CD14-positive monocyte (primary cell): ENCODE measurements at regions not wholly inside any gene's neighbourhood (a gene's known extent, or its start where the extent isn't known, plus 50 kb on each side); places are given as distances from the start of the nearest gene placed in this dataset.

Experiments
- DNase-seq, 3 donors: peaks; one replicate each; pipeline ENCODE4 v3.0.0-alpha.2; 2011 to 2022
- H2AFZ ChIP-seq: 2 replicates; pipeline ENCODE4 v1.6.0; 2012; ENCODE audit warnings: mild to moderate bottlenecking, low read depth, low read length, inconsistent platforms; ENCODE audit not compliant: insufficient read depth, poor library complexity, severe bottlenecking
- H3K27ac ChIP-seq, 2 donors: 1 replicate in 1 of 2; 2 replicates in 1 of 2; pipeline ENCODE4 v1.5.1; 2012 to 2013; ENCODE audit warnings: low read length in 2 of 2, control low read depth in 1 of 2, inconsistent platforms in 1 of 2, low read depth in 1 of 2, mild to moderate bottlenecking in 1 of 2
- H3K27me3 ChIP-seq, 2 donors: one replicate each; pipeline versions ENCODE4 v1.6.0 to v1.6.1; 2011 to 2013; ENCODE audit warnings: low read length in 2 of 2; ENCODE audit not compliant: control insufficient read depth in 2 of 2, insufficient read depth in 2 of 2
- H3K36me3 ChIP-seq, 2 donors: replicated peaks in 1 of 2; 1 replicate in 1 of 2; 2 replicates in 1 of 2; pipeline versions ENCODE4 v1.5.1 to v1.6.1; 2012 to 2013; ENCODE audit warnings: low read length in 2 of 2, control low read depth in 1 of 2, inconsistent platforms in 1 of 2, mild to moderate bottlenecking in 1 of 2; ENCODE audit not compliant: insufficient read depth in 2 of 2, control insufficient read depth in 1 of 2
- H3K4me1 ChIP-seq, 2 donors: 1 replicate in 1 of 2; 2 replicates in 1 of 2; pipeline versions ENCODE4 v1.5.1 to v1.6.1; 2012 to 2013; ENCODE audit warnings: low read length in 2 of 2, control low read depth in 1 of 2, inconsistent platforms in 1 of 2, mild to moderate bottlenecking in 1 of 2, moderate library complexity in 1 of 2; ENCODE audit not compliant: insufficient read depth in 2 of 2, control insufficient read depth in 1 of 2
- H3K4me2 ChIP-seq: replicated peaks from 2 replicates; pipeline ENCODE3; 2012; ENCODE audit warnings: low read length, moderate library complexity, mild to moderate bottlenecking; ENCODE audit not compliant: poor library complexity, severe bottlenecking; ENCODE audit errors: extremely low read depth
- H3K4me3 ChIP-seq, 3 experiments: fragments of 200-600 bp in 1 of 3; sonication (generic) in 1 of 3; replicated peaks in 1 of 3; 1 replicate in 2 of 3; 2 replicates in 1 of 3; pipeline ENCODE4 v1.5.1; 2011 to 2013; ENCODE audit warnings: low read length in 3 of 3, mild to moderate bottlenecking in 3 of 3, control low read depth in 2 of 3, low read depth in 2 of 3, inconsistent platforms in 1 of 3, moderate library complexity in 1 of 3
- H3K79me2 ChIP-seq: 2 replicates; pipeline ENCODE4 v1.6.0; 2012; ENCODE audit warnings: mild to moderate bottlenecking, control low read depth, inconsistent platforms, low read length, moderate library complexity; ENCODE audit not compliant: insufficient read depth
- H3K9ac ChIP-seq: 2 replicates; pipeline ENCODE4 v1.6.0; 2017; ENCODE audit warnings: low read length, mild to moderate bottlenecking; ENCODE audit not compliant: insufficient read depth, poor library complexity, severe bottlenecking
- H3K9me3 ChIP-seq, 2 donors: replicated peaks in 1 of 2; 1 replicate in 1 of 2; 2 replicates in 1 of 2; pipeline versions ENCODE4 v1.5.1 to v1.6.1; 2012 to 2013; ENCODE audit warnings: low read length in 2 of 2, control low read depth in 1 of 2; ENCODE audit not compliant: control insufficient read depth in 1 of 2, insufficient read depth in 1 of 2
- H4K20me1 ChIP-seq: 2 replicates; pipeline ENCODE4 v1.6.0; 2012; ENCODE audit warnings: mild to moderate bottlenecking, low read length, control low read depth, moderate library complexity; ENCODE audit not compliant: insufficient read depth
- H3K27ac Mint-ChIP-seq, 7 donors: one replicate each; pipeline ENCODE4 v1.8.0; 2020; ENCODE audit warnings: mild to moderate bottlenecking in 7 of 7, mixed read lengths in 7 of 7, moderate library complexity in 6 of 7, inconsistent platforms in 2 of 7
- H3K27me3 Mint-ChIP-seq, 3 donors: one replicate each; pipeline ENCODE4 v1.8.0; 2021 to 2022; ENCODE audit warnings: low read depth in 3 of 3, mild to moderate bottlenecking in 3 of 3, mixed read lengths in 3 of 3, moderate library complexity in 3 of 3, inconsistent platforms in 1 of 3
- H3K36me3 Mint-ChIP-seq, 2 donors: one replicate each; pipeline ENCODE4 v1.8.0; 2020; ENCODE audit warnings: mixed read lengths in 2 of 2, inconsistent platforms in 1 of 2, mild to moderate bottlenecking in 1 of 2
- H3K4me1 Mint-ChIP-seq: one replicate; pipeline ENCODE4 v1.8.0; 2020; ENCODE audit warnings: mild to moderate bottlenecking, mixed read lengths
- H3K4me3 Mint-ChIP-seq, 2 donors: one replicate each; pipeline ENCODE4 v1.8.0; 2020; ENCODE audit warnings: mild to moderate bottlenecking in 2 of 2, mixed read lengths in 2 of 2, moderate library complexity in 1 of 2
- H3K9me3 Mint-ChIP-seq, 7 donors: one replicate each; pipeline ENCODE4 v1.8.0; 2020 to 2022; ENCODE audit warnings: mixed read lengths in 7 of 7, mild to moderate bottlenecking in 6 of 7, moderate library complexity in 6 of 7, inconsistent platforms in 2 of 7
- WGBS: methylation state at CpG from one replicate; pipeline ENCODE4 v1.1.5; 2013; ENCODE audit warnings: missing lambda C conversion rate; ENCODE audit not compliant: insufficient coverage; 5-methylcytosine and 5-hydroxymethylcytosine counted together
- intact Hi-C, 2 donors: fragments of 100-400 bp; cut with micrococcal nuclease; formaldehyde crosslinking; loops; one replicate each; pipeline versions ENCODE4 v1.15.0 to v1.15.1; 2023
- TF ChIP-seq, protein P1 (sequence below): fragments of 200-600 bp; IDR thresholded peaks from one replicate; pipeline ENCODE4 v1.8.0; 2022; ENCODE audit warnings: antibody characterized with exemption, mild to moderate bottlenecking

DNA sequence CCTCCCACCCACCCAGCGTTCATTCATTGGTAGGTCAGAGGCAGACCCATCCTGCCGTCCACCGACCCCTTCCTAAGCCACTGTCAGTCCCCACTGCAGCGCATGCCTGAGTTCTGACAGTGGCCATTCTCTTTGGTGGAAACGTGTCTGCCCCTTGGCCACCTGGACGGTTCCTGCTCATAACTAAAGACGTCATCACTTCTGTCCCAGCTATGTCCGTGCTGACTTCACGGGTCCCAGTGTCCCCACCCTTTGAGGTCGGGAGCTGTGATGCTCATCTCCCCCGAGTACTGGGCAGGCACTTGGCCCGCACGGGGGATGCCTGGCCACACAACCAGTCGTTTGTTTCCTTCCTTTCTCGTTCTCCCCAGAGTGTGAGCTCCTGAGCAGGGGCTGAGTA lies 267.1 kb downstream of the C16orf95 start:
- Histone ChIP-seq H4K20me1 (no peaks in the 10 kb centered on the region), H3K9me3 (peaks cover 5 to 6% of the 10 kb centered on the region in 2 donors), H3K4me3 (no peak overlapping the region), H3K9ac (no peak overlapping the region), H3K27me3 (peaks cover 2 to 11% of the 10 kb centered on the region in 2 donors), H3K27ac (no peak overlapping the region), H2AFZ (no peak overlapping the region), H3K36me3 (no peaks in the 10 kb centered on the region), H3K4me1 (no peaks in the 10 kb centered on the region), H3K79me2 (no peaks in the 10 kb centered on the region), H3K4me2 (no peak overlapping the region)
- Mint-ChIP-seq H3K27ac (no peak overlapping the region), H3K36me3 (no peaks in the 10 kb centered on the region), H3K4me1 (no peaks in the 10 kb centered on the region), H3K4me3 (no peak overlapping the region), H3K9me3 (peaks cover 2 to 7% (median 5%) of the 10 kb centered on the region in 7 donors), H3K27me3 (peaks cover 17 to 39% (median 23%) of the 10 kb centered on the region in 3 donors)
- TF ChIP-seq, protein P1, sequence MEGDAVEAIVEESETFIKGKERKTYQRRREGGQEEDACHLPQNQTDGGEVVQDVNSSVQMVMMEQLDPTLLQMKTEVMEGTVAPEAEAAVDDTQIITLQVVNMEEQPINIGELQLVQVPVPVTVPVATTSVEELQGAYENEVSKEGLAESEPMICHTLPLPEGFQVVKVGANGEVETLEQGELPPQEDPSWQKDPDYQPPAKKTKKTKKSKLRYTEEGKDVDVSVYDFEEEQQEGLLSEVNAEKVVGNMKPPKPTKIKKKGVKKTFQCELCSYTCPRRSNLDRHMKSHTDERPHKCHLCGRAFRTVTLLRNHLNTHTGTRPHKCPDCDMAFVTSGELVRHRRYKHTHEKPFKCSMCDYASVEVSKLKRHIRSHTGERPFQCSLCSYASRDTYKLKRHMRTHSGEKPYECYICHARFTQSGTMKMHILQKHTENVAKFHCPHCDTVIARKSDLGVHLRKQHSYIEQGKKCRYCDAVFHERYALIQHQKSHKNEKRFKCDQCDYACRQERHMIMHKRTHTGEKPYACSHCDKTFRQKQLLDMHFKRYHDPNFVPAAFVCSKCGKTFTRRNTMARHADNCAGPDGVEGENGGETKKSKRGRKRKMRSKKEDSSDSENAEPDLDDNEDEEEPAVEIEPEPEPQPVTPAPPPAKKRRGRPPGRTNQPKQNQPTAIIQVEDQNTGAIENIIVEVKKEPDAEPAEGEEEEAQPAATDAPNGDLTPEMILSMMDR: no peak
- intact Hi-C loops: no loop called here
- no peak for DNase-seq
- 86% methylated on average over 14 of the region's 15 CpGs for WGBS

DNA sequence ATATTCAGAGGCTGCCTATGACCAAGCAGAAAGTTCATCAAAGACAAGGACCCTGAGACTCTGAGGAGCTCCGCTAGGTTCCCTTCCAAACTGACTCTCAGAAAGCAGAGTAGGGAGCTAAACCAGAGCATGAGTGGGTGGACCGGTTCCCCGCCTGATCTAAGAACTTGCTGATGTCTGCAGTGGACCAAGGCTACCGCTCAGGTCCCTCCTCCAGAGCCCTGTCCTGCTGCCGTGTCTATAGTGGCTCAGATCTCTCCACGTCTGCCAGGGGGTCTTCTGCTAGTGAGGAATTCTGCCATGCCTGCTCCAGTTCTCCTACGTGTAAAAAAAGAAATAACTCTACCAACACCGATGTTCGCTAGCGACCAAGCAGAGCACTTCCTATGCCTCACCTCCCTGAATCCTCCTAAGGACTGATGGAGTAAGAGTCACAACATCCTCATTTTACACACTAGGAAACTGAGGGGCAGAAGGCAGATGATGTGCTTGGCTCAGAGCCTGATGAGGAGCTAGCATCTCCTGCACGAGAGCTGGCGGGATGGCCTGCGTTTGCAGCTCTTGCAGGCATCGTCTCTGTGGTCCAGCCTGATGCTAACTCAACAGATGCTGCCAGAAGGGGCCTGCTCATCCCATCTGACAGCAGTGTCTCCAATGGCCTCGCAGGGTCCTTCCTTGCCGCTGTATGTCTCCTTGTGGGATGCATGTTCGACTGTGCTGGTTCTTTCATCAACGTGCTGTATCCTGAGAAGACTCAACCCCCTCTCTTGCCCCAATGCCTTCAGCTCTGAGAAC lies 265.5 kb downstream of the C16orf95 start:
- no peaks in the 10 kb centered on the region for H3K79me2 ChIP-seq
- peaks cover 5 to 6% of the 10 kb centered on the region in 2 donors for H3K9me3 ChIP-seq
- Mint-ChIP-seq H3K4me3 (no peak overlapping the region), H3K27me3 (peaks cover 21 to 40% (median 25%) of the 10 kb centered on the region in 3 donors), H3K36me3 (no peaks in the 10 kb centered on the region), H3K27ac (no peak overlapping the region), H3K4me1 (no peaks in the 10 kb centered on the region), H3K9me3 (peaks cover 2 to 8% (median 5%) of the 10 kb centered on the region in 7 donors)
- H3K4me2 ChIP-seq: no peak overlapping the region
- H4K20me1 ChIP-seq: no peaks in the 10 kb centered on the region
- H3K4me3 ChIP-seq: no peak overlapping the region
- TF ChIP-seq, protein P1: no peak
- H3K36me3 ChIP-seq: no peaks in the 10 kb centered on the region
- DNase-seq: no peak
- H3K27ac ChIP-seq: no peak overlapping the region
- H3K27me3 ChIP-seq: peaks cover 2 to 11% of the 10 kb centered on the region in 2 donors
- intact Hi-C loops: no loop called here
- no peaks in the 10 kb centered on the region for H3K4me1 ChIP-seq
- 91% methylated on average over 12 of the region's 18 CpGs for WGBS
- no peak overlapping the region for H2AFZ ChIP-seq
- no peak overlapping the region for H3K9ac ChIP-seq
